HepG2 (cell line): ENCODE measurements at regions not wholly inside any gene's neighbourhood (a gene's known extent, or its start where the extent isn't known, plus 50 kb on each side); places are given as distances from the start of the nearest gene placed in this dataset.

Source experiments
- ATAC-seq: fragments of 200-7000 bp; cut with Tn5 transposase; 3 replicates; pipeline ENCODE4 v1.9.1; 2020; ENCODE audit warnings: mild to moderate bottlenecking, moderate library complexity
- BruUV-seq: library from RNA; stranded (reverse); fragments of 400-500 nt; replicated peaks from 2 replicates; lab custom pipeline; 2021; lab: Mats Ljungman, UMichigan
- CTCF ChIA-PET: fragments of 300-600 bp; formaldehyde crosslinking; extraction: SDS; loops from one replicate; lab custom pipeline; 2021; ENCODE audit warnings: low total read pairs, inconsistent platforms, low intra/inter-chr PET ratio; lab: Yijun Ruan, JAX
- POLR2A ChIA-PET: fragments of 350-600 bp; sonication (Branson Sonifier 250); formaldehyde crosslinking; loops from one replicate; lab custom pipeline; 2020; ENCODE audit warnings: antibody characterized with exemption, inconsistent platforms; lab: Yijun Ruan, JAX
- DNase-seq: peaks from one replicate; pipeline ENCODE4 v3.0.0-alpha.2; 2015; ENCODE audit warnings: low spot score
- FAIRE-seq: peaks from 3 replicates; lab custom pipeline; 2011; peaks lifted over from hg19 to GRCh38; lab: Jason Lieb, UNC
- H2AFZ ChIP-seq: one replicate; pipeline ENCODE4 v1.6.1; 2011; ENCODE audit warnings: low read length, inconsistent platforms
- H3K27ac ChIP-seq: fragments of 300-600 bp; 3 replicates; pipeline ENCODE4 v1.8.0; 2011; ENCODE audit warnings: mixed run types, mild to moderate bottlenecking, mixed read lengths, low read length, inconsistent platforms; ENCODE audit not compliant: insufficient read depth; ENCODE audit errors: extremely low read length
- H3K27me3 ChIP-seq, 2 experiments: fragments of 200-600 bp in 1 of 2; 2 replicates in 1 of 2; 3 replicates in 1 of 2; pipeline versions ENCODE4 v1.6.0 to v1.8.0; 2011; ENCODE audit warnings: low read length in 2 of 2, mild to moderate bottlenecking in 2 of 2, moderate library complexity in 2 of 2, inconsistent platforms in 1 of 2; ENCODE audit not compliant: insufficient read depth in 2 of 2, control insufficient read depth in 1 of 2
- H3K36me3 ChIP-seq, 2 experiments: fragments of 200-600 bp in 1 of 2; replicated peaks in 1 of 2; 2 replicates in 1 of 2; 3 replicates in 1 of 2; pipeline versions ENCODE4 v1.5.1 to v1.8.0; 2011; ENCODE audit warnings: low read length in 2 of 2, inconsistent platforms in 1 of 2; ENCODE audit not compliant: insufficient read depth in 2 of 2, control insufficient read depth in 1 of 2
- H3K4me1 ChIP-seq: 2 replicates; pipeline ENCODE4 v1.5.1; 2012; ENCODE audit warnings: low read length, inconsistent platforms; ENCODE audit not compliant: insufficient read depth
- H3K4me2 ChIP-seq: 2 replicates; pipeline ENCODE4 v1.6.0; 2011; ENCODE audit warnings: low read depth, low read length, inconsistent platforms
- H3K4me3 ChIP-seq, 3 experiments: fragments of 200-600 bp in 1 of 3; sonication (generic), shearing (Covaris generic) in 1 of 3; replicated peaks in 1 of 3; 2 replicates each; pipeline ENCODE4 v1.5.1; 2011 to 2016; ENCODE audit warnings: low read length in 3 of 3, inconsistent platforms in 2 of 3, low read depth in 2 of 3, mild to moderate bottlenecking in 2 of 3, control low read depth in 1 of 3, mixed read lengths in 1 of 3; ENCODE audit not compliant: insufficient read depth in 1 of 3
- H3K79me2 ChIP-seq: one replicate; pipeline ENCODE4 v1.6.1; 2011; ENCODE audit warnings: low read length, inconsistent platforms; ENCODE audit not compliant: insufficient read depth
- H3K9ac ChIP-seq: 2 replicates; pipeline ENCODE4 v1.6.0; 2011; ENCODE audit warnings: mild to moderate bottlenecking, low read depth, low read length, inconsistent platforms; ENCODE audit not compliant: insufficient read depth
- H3K9me3 ChIP-seq: 2 replicates; pipeline ENCODE4 v1.5.1; 2012; ENCODE audit warnings: mild to moderate bottlenecking, low read length
- H4K20me1 ChIP-seq: 2 replicates; pipeline ENCODE4 v1.6.0; 2011; ENCODE audit warnings: inconsistent platforms, mild to moderate bottlenecking, low read length, moderate library complexity; ENCODE audit not compliant: insufficient read depth
- CREB3 ChIP-seq: sonication (generic); formaldehyde crosslinking; IDR thresholded peaks from 2 replicates; pipeline ENCODE4 v1.5.0; 2020; ENCODE audit warnings: missing genetic modification reagents
- ETS1 ChIP-seq: sonication (generic); formaldehyde crosslinking; IDR thresholded peaks from 2 replicates; pipeline ENCODE4 v1.4.0; 2020; ENCODE audit warnings: missing genetic modification reagents
- GLI4 ChIP-seq: sonication (generic); formaldehyde crosslinking; IDR thresholded peaks from 2 replicates; pipeline ENCODE4 v1.5.1; 2020; ENCODE audit warnings: missing genetic modification reagents, mild to moderate bottlenecking, moderate library complexity, borderline replicate concordance
- GMEB1 ChIP-seq: sonication (generic); formaldehyde crosslinking; IDR thresholded peaks from 2 replicates; pipeline ENCODE4 v1.5.1; 2020; ENCODE audit warnings: missing genetic modification reagents, mild to moderate bottlenecking, borderline replicate concordance
- HIVEP1 ChIP-seq: sonication (generic); formaldehyde crosslinking; IDR thresholded peaks from 2 replicates; pipeline ENCODE4 v1.4.0; 2020; ENCODE audit warnings: mild to moderate bottlenecking, missing genetic modification reagents
- HMG20B ChIP-seq: conservative IDR thresholded peaks from 2 replicates; pipeline ENCODE4 v1.6.1; 2016; ENCODE audit warnings: missing genetic modification reagents, missing compliant biosample characterization
- HNRNPUL1 ChIP-seq: fragments of 200-400 bp; formaldehyde crosslinking; IDR thresholded peaks from 2 replicates; pipeline ENCODE4 v1.6.1; 2017; ENCODE audit warnings: low read depth, mild to moderate bottlenecking, low read length, moderate library complexity
- ISL2 ChIP-seq: sonication (generic); formaldehyde crosslinking; IDR thresholded peaks from 2 replicates; pipeline ENCODE4 v1.5.0; 2020; ENCODE audit warnings: missing genetic modification reagents
- JUNB ChIP-seq: sonication (generic); formaldehyde crosslinking; IDR thresholded peaks from 2 replicates; pipeline ENCODE4 v1.8.0; 2022; ENCODE audit warnings: missing genetic modification reagents, mild to moderate bottlenecking, borderline replicate concordance
- NAIF1 ChIP-seq: sonication (generic); formaldehyde crosslinking; IDR thresholded peaks from 2 replicates; pipeline ENCODE4 v1.5.0; 2020; ENCODE audit warnings: mild to moderate bottlenecking, missing genetic modification reagents, borderline replicate concordance
- RAD21 ChIP-seq: fragments of 450-650 bp; formaldehyde crosslinking; IDR thresholded peaks from 2 replicates; pipeline ENCODE4 v1.5.0; 2020; ENCODE audit warnings: mild to moderate bottlenecking
- SMARCC2 ChIP-seq: fragments of 450-650 bp; IDR thresholded peaks from 2 replicates; pipeline ENCODE4 v1.6.1; 2017; ENCODE audit warnings: antibody characterized with exemption, mild to moderate bottlenecking
- ZBTB49 ChIP-seq: sonication (generic); formaldehyde crosslinking; IDR thresholded peaks from 2 replicates; pipeline ENCODE4 v1.4.0; 2020; ENCODE audit warnings: missing genetic modification reagents, borderline replicate concordance
- ZNF503 ChIP-seq: sonication (generic); formaldehyde crosslinking; IDR thresholded peaks from 2 replicates; pipeline ENCODE4 v1.4.0; 2020; ENCODE audit warnings: missing genetic modification reagents
- ZNF576 ChIP-seq: sonication (generic); formaldehyde crosslinking; IDR thresholded peaks from 2 replicates; pipeline ENCODE4 v1.4.0; 2020; ENCODE audit warnings: mild to moderate bottlenecking, missing genetic modification reagents
- ZNF75D ChIP-seq: sonication (generic); formaldehyde crosslinking; IDR thresholded peaks from 2 replicates; pipeline ENCODE4 v1.8.1; 2023; ENCODE audit warnings: missing genetic modification reagents, mild to moderate bottlenecking, borderline replicate concordance
- ZNF83 ChIP-seq: sonication (generic); formaldehyde crosslinking; IDR thresholded peaks from 2 replicates; pipeline ENCODE4 v1.4.0; 2020; ENCODE audit warnings: missing genetic modification reagents, mild to moderate bottlenecking, borderline replicate concordance
- in situ Hi-C: cut with HindIII; loops from 2 replicates; pipeline ENCODE4 v1.10.0; 2017; ENCODE audit warnings: low pct_unique_long_range_greater_than_20kb; ENCODE audit not compliant: extremely low pct_ligation_motif_present
- intact Hi-C: fragments of 100-400 bp; cut with micrococcal nuclease; formaldehyde crosslinking; loops from one replicate; pipeline ENCODE4 v1.10.0; 2022; ENCODE audit not compliant: unreplicated experiment

GRCh38 chr6:140204154-140204553 lies 829.7 kb upstream of the CITED2 start:
- ChIA-PET CTCF (no interaction called here), POLR2A (no interaction called here)
- no peak for ATAC-seq
- DNase-seq = no peak
- H3K79me2 ChIP-seq = no peaks in the 10 kb centered on the region
- H3K9me3 ChIP-seq = peaks cover 19% of the 10 kb centered on the region
- BruUV-seq = no TSS peak
- no peaks in the 10 kb centered on the region for H3K36me3 ChIP-seq
- no peak for FAIRE-seq
- in situ Hi-C loops = no loop called here
- no peaks in the 10 kb centered on the region for H3K4me1 ChIP-seq
- no peak overlapping the region for H2AFZ ChIP-seq
- no peak overlapping the region for H3K27ac ChIP-seq
- no peak overlapping the region for H3K9ac ChIP-seq
- intact Hi-C loops = no loop called here
- H4K20me1 ChIP-seq = no peaks in the 10 kb centered on the region
- no peak overlapping the region for H3K4me3 ChIP-seq
- no peak overlapping the region for H3K4me2 ChIP-seq
- no peaks in the 10 kb centered on the region for H3K27me3 ChIP-seq
- no peak for TF ChIP-seq GMEB1 (CRISPR knock-in tag)
- TF ChIP-seq ZBTB49 = no peak
- TF ChIP-seq HIVEP1 (CRISPR knock-in tag) = no peak
- no peak for TF ChIP-seq ZNF576 (CRISPR knock-in tag)
- TF ChIP-seq GLI4 (CRISPR knock-in tag) = no peak
- no peak for TF ChIP-seq NAIF1 (CRISPR knock-in tag)
- no peak for TF ChIP-seq CREB3 (CRISPR knock-in tag)
- TF ChIP-seq ETS1 (CRISPR knock-in tag) = no peak
- no peak for TF ChIP-seq ZNF503 (CRISPR knock-in tag)
- no peak for TF ChIP-seq ZNF75D (CRISPR knock-in tag)
- TF ChIP-seq SMARCC2 = no peak
- no peak for TF ChIP-seq HMG20B (CRISPR knock-in tag)
- no peak for TF ChIP-seq HNRNPUL1
- no peak for TF ChIP-seq RAD21
- TF ChIP-seq ISL2 (CRISPR knock-in tag) = no peak
- TF ChIP-seq JUNB (CRISPR knock-in tag) = no peak
- TF ChIP-seq ZNF83 (CRISPR knock-in tag) = no peak
